GM12872 (cell line): ENCODE measurements at regions not wholly inside any gene's neighbourhood (a gene's known extent, or its start where the extent isn't known, plus 50 kb on each side); places are given as distances from the start of the nearest gene placed in this dataset.

Source experiments
- TF ChIP-seq, protein P1 (sequence below): IDR thresholded peaks from 3 replicates; pipeline ENCODE4 v1.5.1; 2011; ENCODE audit warnings: low read depth, mild to moderate bottlenecking, low read length, moderate library complexity; ENCODE audit not compliant: insufficient read depth

DNA sequence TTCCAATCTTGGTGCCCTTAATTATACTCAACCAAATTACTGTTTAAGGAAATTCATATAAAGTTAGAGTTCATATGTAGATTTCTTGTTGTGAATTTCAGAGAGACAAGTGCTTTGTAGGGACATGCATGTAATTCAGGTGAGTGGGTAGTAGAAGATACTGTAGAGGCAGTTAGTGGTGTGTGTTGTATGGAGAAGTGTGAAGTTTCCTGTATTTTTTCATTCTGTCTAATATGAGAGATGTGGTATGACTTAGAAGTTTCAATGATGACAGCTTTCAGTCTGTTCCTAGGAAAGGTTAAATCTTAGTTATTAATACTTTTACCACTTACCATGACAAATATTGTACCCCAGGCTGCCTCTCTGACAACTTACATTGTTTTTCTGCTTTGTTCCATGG is 294.2 kb downstream of the TDRD3 start:
- TF ChIP-seq, protein P1, sequence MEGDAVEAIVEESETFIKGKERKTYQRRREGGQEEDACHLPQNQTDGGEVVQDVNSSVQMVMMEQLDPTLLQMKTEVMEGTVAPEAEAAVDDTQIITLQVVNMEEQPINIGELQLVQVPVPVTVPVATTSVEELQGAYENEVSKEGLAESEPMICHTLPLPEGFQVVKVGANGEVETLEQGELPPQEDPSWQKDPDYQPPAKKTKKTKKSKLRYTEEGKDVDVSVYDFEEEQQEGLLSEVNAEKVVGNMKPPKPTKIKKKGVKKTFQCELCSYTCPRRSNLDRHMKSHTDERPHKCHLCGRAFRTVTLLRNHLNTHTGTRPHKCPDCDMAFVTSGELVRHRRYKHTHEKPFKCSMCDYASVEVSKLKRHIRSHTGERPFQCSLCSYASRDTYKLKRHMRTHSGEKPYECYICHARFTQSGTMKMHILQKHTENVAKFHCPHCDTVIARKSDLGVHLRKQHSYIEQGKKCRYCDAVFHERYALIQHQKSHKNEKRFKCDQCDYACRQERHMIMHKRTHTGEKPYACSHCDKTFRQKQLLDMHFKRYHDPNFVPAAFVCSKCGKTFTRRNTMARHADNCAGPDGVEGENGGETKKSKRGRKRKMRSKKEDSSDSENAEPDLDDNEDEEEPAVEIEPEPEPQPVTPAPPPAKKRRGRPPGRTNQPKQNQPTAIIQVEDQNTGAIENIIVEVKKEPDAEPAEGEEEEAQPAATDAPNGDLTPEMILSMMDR = no peak

GRCh38 chr13:60690604-60691003 is 293.6 kb downstream of the TDRD3 start:
- TF ChIP-seq, protein P1 = no peak

DNA sequence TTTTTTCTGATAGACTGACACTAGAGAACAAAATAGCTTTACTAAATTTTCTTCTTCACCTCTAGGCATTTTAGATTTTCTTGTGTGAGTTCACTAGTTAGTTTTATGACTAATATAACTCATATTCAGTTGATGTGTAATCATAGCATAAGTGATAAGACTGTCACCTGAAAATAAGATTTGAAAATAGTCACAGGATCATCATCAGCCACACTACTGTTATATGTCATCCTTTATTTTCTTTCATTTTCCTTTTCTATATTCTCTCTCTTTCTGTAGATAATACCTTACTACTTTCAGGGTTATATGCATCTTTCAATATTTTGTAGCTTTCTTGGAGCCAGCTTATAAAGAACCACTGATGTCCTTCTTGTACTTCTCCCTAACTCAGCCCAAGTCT is 292.6 kb downstream of the TDRD3 start:
- TF ChIP-seq, protein P1 = no peak

- TF ChIP-seq, protein P1 = no peak
Measured at GRCh38 chr13:60689076-60689475, 292.1 kb downstream of the TDRD3 start.

DNA sequence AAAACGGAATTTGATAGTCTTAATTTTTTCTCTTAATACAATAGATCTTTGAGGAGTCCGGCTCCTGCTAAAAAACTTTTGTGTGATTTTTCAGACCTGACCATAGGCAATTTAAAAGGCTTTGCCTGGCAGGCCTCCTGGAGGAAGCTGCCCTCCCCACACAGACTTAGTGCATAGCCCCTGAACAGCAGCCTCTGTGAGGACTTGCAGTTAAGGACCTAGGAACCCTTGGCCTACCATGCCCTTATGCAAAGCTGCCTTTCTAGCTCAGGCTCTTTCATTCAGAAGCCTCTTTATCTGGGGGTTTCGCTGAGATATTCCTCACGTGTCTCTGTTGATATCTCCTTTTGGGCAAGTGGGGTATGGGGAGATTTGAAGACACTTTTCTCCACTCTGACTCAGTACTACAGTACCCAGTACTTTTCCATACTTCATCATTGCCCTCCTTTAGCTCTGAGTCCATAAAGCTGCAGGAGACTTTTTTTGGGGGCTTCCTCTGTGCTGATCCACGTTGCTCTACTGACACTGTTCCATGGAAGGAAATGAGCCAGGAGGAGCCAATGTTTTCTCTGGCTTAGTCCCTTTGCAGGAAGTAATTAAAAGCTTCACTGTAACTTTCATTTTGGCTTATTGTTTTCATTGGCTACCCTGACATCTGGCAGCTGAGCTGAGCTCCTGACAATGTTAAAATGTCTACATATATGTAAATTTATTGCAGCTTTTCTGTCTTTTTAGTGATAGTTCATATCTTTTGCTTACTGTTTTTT is 283.1 kb downstream of the TDRD3 start:
- TF ChIP-seq, protein P1 = no peak

- TF ChIP-seq, protein P1 = no peak
Measured at GRCh38 chr13:60679131-60679530, 282.1 kb downstream of the TDRD3 start.

GRCh38 chr13:60671386-60671785 is 274.4 kb downstream of the TDRD3 start:
- TF ChIP-seq, protein P1 = no peak
